AG04449 (cell line): ENCODE measurements at regions not wholly inside any gene's neighbourhood (a gene's known extent, or its start where the extent isn't known, plus 50 kb on each side); places are given as distances from the start of the nearest gene placed in this dataset.

Source experiments
- CTCF ChIA-PET: fragments of 350-600 bp; formaldehyde crosslinking; extraction: SDS; loops from one replicate; lab custom pipeline; 2021; ENCODE audit warnings: antibody characterized with exemption; lab: Yijun Ruan, JAX
- POLR2A ChIA-PET: fragments of 400-600, 350-600 bp; formaldehyde crosslinking; extraction: SDS; loops from one replicate; lab custom pipeline; 2020; ENCODE audit warnings: antibody characterized with exemption, inconsistent platforms; lab: Yijun Ruan, JAX
- DNase-seq: peaks from one replicate; pipeline ENCODE4 v3.0.0-alpha.2; 2010; ENCODE audit warnings: low read depth, low spot score
- H3K4me3 ChIP-seq: 2 replicates; pipeline ENCODE4 v1.5.1; 2011; ENCODE audit warnings: low read depth, mild to moderate bottlenecking, control low read depth, low read length
- TF ChIP-seq, protein P1 (sequence below): IDR thresholded peaks from one replicate; pipeline ENCODE4 v1.5.1; 2011; ENCODE audit warnings: mild to moderate bottlenecking, moderate library complexity, low read length, control low read depth, inconsistent platforms; ENCODE audit not compliant: insufficient read depth; ENCODE audit errors: missing control alignments

DNA sequence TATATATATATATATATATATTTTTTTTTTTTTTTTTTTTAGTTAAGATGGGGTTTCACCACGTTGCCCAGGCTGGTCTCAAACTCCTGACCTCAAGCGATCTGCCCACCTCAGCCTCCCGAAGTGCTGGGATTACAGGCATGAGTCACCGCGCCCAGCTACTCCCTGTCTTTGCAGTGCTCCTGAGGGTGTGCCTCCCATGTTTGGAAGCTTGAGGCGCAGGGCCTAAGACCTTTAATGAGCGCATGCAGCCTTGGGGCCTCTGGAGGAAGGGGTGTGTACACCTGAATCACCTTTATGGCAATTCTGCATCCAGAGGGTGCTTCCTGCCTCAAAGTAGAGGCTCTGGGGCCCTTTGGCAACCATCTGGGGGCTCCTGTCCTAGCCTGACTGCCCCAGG lies 219.4 kb upstream of the CIBAR2 start:
- ChIA-PET CTCF (interaction anchor here (1.3 to 4.3 kb wide), 5 partner anchors 10 to 217 kb away, joined by 4 to 19 read pairs (median 9); no protein-coding TSS in a partner anchor), POLR2A (no interaction called here)
- TF ChIP-seq, protein P1, sequence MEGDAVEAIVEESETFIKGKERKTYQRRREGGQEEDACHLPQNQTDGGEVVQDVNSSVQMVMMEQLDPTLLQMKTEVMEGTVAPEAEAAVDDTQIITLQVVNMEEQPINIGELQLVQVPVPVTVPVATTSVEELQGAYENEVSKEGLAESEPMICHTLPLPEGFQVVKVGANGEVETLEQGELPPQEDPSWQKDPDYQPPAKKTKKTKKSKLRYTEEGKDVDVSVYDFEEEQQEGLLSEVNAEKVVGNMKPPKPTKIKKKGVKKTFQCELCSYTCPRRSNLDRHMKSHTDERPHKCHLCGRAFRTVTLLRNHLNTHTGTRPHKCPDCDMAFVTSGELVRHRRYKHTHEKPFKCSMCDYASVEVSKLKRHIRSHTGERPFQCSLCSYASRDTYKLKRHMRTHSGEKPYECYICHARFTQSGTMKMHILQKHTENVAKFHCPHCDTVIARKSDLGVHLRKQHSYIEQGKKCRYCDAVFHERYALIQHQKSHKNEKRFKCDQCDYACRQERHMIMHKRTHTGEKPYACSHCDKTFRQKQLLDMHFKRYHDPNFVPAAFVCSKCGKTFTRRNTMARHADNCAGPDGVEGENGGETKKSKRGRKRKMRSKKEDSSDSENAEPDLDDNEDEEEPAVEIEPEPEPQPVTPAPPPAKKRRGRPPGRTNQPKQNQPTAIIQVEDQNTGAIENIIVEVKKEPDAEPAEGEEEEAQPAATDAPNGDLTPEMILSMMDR: no peak
- H3K4me3 ChIP-seq: no peak overlapping the region
- no peak for DNase-seq

DNA sequence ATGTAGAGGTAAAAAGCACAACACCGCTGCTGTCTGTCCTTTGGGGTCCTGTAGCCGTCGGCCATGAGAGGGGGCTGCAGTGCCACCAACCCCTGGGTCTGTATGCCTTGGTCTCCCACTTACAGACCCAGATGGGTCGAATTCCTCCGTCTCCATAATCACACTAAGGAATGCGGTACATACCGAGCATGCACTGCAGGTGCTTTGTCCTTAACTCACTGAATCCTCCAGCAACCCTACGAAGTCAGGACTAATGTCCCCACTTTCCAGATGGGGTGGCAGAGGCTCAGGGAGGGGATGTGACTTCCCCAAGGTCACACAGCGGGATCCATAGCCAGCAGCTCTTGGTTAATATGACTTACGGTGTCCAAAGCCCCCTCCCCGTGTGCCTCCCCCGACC lies 219.9 kb upstream of the CIBAR2 start:
- DNase-seq: no peak
- TF ChIP-seq, protein P1: no peak
- POLR2A ChIA-PET: interaction anchor here (1.1 kb wide), 1 partner anchor 19 kb away, joined by 3 read pairs; no protein-coding TSS in a partner anchor
- no peak overlapping the region for H3K4me3 ChIP-seq
- CTCF ChIA-PET: interaction anchor here (2.0 to 2.8 kb wide), 4 partner anchors 26 to 284 kb away, joined by 8 to 9 read pairs (median 8); no protein-coding TSS in a partner anchor

DNA sequence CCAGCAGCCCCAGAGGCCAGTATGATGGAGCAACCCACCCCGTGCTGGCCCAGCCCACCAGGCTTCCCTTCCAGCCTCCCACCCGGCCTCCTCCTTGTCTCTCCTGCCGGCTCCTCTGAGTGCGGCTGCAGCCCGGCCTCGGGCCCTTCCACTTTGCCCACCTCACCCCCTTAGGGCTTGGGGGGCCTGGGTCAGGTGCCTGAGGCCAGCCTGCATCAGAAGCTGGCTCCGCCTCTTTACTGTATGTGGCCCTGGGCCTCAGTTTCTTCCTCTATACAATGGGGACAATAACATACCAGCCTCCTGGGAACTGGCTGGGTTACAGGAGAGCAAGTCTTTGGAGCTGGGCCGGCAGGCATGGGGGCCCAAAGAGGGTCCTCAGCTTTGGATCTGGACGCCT lies 221.1 kb upstream of the CIBAR2 start:
- ChIA-PET CTCF (interaction anchor here (1.2 to 2.8 kb wide), 6 partner anchors 13 to 283 kb away, joined by 3 to 12 read pairs (median 8); no protein-coding TSS in a partner anchor), POLR2A (interaction anchor here (0.6 to 1.1 kb wide), 2 partner anchors 18 to 233 kb away, joined by 3 read pairs; no protein-coding TSS in a partner anchor)
- no peak overlapping the region for H3K4me3 ChIP-seq
- no peak for DNase-seq
- TF ChIP-seq, protein P1: no peak

DNA sequence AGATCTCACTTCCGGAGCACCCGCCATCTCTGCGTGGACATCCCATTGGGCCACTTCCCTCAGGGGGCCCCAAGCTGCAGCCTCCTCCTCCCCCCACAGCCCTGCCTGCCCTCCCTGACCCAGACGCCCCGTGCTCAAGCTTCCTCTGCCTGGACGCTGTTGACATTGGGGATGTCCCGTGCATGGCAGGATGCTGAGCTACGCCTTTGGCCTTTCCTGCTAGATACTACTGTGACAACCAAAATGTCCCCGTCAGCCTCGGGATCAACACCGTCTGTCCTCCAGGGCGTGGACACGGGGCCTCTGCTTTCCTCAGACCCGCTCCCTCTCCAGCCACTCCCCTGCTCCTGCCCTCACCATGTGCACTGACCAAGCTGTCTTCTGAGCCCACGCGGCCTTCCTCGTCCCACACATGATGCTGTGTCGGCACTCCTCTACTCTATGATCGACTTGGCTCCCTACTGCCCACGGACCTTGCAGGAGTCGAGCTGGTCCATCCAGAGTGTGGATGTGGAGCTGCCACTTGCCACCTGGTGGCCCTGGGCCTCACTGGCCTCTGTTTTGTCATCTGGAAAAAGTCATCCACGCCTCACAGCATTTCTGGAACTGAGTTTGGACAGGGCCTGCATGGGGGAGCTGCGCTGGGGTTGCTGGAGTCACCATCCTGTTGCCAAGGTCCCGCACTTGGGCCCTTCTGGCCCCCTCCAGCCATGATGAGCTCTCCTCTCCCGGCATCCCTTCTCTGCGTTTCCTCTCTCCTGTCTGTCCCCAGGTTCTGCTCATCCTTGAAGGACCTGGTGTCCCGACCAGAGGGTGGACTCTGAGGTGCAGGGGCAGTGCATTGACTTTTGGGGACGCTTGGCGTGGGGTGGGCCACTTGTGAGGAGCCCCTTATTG lies 221.7 kb upstream of the CIBAR2 start:
- POLR2A ChIA-PET: interaction anchor here (0.6 kb wide), 1 partner anchor 233 kb away, joined by 3 read pairs; no protein-coding TSS in a partner anchor
- CTCF ChIA-PET: interaction anchor here (1.2 to 2.8 kb wide), 7 partner anchors 9 to 282 kb away, joined by 3 to 12 read pairs (median 8); no protein-coding TSS in a partner anchor
- TF ChIP-seq, protein P1: no peak
- no peak overlapping the region for H3K4me3 ChIP-seq
- no peak for DNase-seq

DNA sequence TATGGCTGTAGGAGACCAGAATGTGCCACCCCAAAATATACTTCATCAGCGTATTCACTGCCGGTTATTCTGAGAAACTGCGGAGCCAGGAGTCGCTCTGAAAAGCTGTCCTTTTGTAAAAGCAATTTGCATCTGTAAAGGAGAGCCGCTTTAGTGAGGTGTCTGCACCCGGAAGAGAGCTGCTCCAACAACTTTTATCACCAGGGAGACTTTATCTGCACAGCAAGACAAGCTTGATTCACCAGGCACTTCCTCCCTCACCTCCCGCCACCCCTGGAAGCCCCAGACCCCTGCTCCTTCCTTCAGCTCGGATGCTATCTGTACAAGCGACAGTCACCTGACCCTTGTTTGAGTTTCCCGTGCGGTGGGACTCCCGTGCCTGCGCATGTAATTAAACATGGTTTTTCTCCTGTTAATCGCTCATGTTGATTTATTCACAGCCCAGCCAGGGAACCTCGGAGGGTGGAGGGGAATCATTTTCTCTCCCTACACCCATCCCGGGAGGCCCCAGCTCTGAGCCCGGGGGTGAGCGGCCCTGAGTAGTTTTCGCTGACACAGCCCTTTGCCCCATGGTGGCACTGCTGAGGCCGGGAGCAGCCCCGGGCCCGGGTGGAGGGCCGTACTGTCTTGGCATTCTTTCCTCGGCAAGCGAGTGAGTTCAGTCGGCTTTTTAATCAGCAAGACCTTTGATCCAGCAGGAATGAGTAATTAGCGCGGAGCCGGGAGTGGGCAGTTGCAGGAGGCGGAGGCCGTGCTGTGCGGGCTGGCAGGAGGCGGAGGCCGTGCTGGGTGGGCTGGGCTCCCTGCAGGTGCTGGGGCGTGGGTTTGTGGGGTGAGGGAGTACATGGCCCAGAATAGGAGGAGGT lies 222.7 kb upstream of the CIBAR2 start:
- POLR2A ChIA-PET: no interaction called here
- TF ChIP-seq, protein P1: no peak
- no peak overlapping the region for H3K4me3 ChIP-seq
- CTCF ChIA-PET: interaction anchor here (1.4 to 2.8 kb wide), 6 partner anchors 8 to 281 kb away, joined by 4 to 12 read pairs (median 8); no protein-coding TSS in a partner anchor
- no peak for DNase-seq
